ENCODE measurements at regions not wholly inside any gene's neighbourhood (a gene's known extent, or its start where the extent isn't known, plus 50 kb on each side); places are given as distances from the start of the nearest gene placed in this dataset.

DNA sequence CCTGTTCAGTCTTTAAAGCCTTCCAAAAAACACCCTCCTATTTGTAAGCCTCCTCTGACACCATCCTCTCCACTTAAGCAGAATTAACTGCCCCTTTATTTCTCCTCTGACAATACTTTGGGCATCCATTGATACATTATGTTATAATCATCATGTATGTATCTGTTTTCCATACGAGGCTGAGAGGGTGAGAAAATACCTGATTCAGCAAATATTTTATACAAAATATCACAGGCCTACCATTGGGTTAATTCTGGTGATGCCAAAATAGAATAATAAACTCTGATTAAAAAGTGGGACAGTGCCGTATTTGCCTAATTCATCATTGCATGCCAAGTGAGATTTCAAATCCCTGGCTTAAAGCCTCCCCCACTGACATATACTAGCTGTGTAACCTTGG is 118.2 kb upstream of the ADAMTS9 start:
- TF ChIP-seq, protein P1, sequence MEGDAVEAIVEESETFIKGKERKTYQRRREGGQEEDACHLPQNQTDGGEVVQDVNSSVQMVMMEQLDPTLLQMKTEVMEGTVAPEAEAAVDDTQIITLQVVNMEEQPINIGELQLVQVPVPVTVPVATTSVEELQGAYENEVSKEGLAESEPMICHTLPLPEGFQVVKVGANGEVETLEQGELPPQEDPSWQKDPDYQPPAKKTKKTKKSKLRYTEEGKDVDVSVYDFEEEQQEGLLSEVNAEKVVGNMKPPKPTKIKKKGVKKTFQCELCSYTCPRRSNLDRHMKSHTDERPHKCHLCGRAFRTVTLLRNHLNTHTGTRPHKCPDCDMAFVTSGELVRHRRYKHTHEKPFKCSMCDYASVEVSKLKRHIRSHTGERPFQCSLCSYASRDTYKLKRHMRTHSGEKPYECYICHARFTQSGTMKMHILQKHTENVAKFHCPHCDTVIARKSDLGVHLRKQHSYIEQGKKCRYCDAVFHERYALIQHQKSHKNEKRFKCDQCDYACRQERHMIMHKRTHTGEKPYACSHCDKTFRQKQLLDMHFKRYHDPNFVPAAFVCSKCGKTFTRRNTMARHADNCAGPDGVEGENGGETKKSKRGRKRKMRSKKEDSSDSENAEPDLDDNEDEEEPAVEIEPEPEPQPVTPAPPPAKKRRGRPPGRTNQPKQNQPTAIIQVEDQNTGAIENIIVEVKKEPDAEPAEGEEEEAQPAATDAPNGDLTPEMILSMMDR (IDR thresholded peaks at IDR 0.05) = no peak
- no peak for TF ChIP-seq POLR2A (IDR thresholded peaks at IDR 0.05)
- no peak for TF ChIP-seq EP300 (IDR thresholded peaks at IDR 0.05)

All from ovary (tissue), 3 donors.